ENCODE measurements at regions not wholly inside any gene's neighbourhood (a gene's known extent, or its start where the extent isn't known, plus 50 kb on each side); places are given as distances from the start of the nearest gene placed in this dataset.
"Not testable (repeated sequence)": the region's sequence is repeated elsewhere in the genome, so short reads cannot be mapped to it uniquely, and the experiment has no call there.

GRCh38 chr3:94314218-94314883, 251.5 kb downstream of the NSUN3 start:
- no peak overlapping the region for H3K27ac ChIP-seq
- no peak for DNase-seq (ENCODE audit: low read depth, low spot score)

DNA sequence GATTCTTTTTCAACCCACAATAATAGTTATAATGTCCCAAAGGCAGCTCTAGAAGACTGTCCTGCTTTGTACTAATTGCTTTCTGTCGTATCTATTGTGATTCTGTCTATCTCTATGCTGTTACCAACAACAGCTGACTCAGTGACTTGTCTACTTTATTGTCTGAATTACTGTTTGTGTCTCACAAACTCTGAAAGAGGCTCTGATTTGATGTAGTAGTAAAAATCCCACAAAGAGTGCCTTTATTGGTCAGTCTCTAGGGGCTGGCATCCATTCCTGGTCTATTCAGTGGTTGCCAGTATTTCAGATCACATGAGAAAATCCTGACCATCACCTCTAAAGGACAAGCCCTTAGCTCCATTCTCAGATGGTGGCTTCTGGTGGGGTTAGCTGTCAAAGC, 254.2 kb downstream of the NSUN3 start:
- no peak overlapping the region for H3K27ac ChIP-seq
- no peak for DNase-seq (ENCODE audit: low read depth, low spot score)

DNA sequence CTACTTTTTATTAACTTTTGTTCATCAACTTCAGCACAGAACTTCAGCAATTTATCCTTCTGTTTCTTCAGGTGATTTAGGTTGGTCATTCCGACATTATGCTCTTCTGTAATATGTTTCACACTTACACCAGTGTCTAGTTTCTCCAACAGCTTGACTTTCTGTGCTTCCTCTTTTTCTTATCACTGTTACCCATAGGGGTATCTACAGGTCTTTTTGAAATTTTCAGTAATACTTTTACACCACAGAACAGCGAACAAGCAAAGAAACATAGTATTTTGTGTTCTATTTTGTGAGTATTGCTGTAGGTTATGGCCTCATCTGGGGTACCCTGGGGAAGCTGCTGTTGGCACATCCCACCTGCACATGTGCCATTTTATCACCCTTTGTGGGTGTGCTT, 260.7 kb downstream of the NSUN3 start:
- DNase-seq (ENCODE audit: low read depth, low spot score): no peak

DNA sequence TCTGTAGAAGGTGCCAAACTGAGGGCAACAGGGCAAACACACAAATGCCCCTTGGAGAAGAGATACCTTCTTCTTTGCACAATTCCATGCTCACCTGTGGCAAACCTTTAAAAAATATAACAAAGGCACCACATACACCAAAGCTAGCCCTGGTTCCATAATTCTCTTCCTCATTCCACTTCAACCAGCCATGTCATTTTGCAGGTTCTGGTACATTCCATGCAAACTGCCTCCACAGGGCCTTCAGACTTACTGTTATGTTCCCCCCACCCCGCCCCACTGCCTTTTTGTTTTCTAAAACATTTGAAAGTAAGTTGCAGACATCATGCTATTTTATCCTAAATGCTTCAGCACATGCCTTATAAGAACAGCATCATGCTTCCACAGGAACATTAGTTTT, 269.0 kb downstream of the NSUN3 start:
- no peak overlapping the region for H3K27ac ChIP-seq
- DNase-seq (ENCODE audit: low read depth, low spot score): no peak

More for the DNA sequence above, 260.7 kb downstream of the NSUN3 start:
- H3K27ac ChIP-seq: no peak overlapping the region

GRCh38 chr3:94336046-94336753, 273.3 kb downstream of the NSUN3 start:
- DNase-seq (ENCODE audit: low read depth, low spot score): peak; percentile 16

DNA sequence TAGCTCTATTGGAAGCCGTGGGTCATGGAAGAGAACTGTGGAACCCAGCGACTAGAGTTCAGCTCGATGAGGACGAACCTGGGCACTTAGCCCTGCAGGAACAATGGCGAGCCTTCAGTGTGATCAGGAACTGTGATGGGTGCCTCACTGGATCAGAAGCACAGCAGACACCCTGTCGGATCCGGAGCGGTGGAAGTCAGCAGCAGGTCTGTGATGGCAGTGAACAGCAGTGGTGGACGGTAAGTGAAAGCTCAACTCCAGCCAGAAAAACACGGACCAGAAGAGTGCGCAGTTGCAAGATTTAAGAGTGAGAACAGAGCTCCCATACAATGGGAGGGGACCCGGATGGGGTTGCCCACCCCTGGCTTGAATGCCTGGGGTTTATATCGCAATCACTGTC, 282.2 kb downstream of the NSUN3 start:
- DNase-seq (ENCODE audit: low read depth, low spot score): no peak
- H3K27ac ChIP-seq: no peak overlapping the region

More at GRCh38 chr3:94336046-94336753, 273.3 kb downstream of the NSUN3 start:
- no peak overlapping the region for H3K27ac ChIP-seq

- H3K27ac ChIP-seq: no peak overlapping the region
- DNase-seq (ENCODE audit: low read depth, low spot score): no peak
These were observed 286.5 kb downstream of the NSUN3 start for GRCh38 chr3:94349310-94349878.

DNA sequence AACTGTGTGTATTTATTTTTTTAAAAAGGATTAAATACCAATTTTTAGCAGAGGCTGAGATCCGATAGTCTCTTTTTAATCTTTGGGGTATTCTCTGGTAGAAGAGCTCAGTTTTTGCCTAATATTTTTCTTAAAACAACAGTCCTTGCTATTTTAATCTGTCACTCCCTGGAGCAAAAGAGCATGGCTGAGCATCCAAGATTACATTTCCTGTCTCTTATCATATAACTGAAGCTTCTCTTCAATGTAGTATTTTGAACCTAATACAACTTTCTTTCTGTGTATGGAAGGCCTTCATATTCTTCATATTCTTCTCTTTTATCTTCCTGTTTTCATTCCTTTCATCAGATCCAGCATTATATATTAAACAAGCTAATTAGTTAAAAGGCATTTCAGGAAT, 293.7 kb downstream of the NSUN3 start:
- DNase-seq (ENCODE audit: low read depth, low spot score): no peak
- no peak overlapping the region for H3K27ac ChIP-seq

DNA sequence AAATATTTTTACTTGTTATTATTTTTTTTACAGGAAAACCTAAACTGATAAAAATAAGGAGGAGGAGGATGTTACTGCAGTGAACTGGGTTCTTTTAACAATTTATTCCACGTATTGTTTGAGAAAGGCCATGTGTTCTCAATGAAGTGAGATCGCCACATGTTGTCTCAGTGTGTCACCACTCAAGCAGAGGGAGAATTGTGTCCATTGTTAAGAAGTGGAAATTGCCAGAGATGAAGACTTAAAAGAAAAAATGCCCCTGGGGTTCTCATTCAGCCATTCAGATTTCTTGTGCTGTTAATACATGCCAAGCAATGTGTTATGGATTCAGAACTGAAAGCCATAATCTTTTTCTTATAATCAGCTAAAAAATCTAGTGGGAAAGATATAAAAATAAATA, 297.1 kb downstream of the NSUN3 start:
- no peak for DNase-seq (ENCODE audit: low read depth, low spot score)

DNA sequence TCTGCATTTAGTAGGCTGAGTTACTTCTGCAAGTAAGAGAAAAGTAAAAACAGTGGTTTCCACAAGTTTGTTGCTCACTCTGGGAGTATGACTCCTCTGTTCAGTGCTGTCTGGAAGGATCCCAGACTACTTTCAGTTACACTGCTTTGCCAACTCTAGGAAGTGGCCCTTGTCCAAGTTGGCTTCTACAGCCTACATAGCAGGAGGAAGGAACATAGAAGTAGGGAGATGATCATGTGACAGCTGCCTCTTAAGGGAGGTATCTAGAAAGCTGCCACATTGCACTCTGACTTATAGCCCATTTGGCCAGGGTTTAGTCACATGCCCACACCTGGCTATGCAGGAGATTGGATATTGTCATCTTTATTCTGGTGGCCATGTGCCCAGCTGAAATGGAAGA, 298.1 kb downstream of the NSUN3 start:
- H3K27ac ChIP-seq: no peak overlapping the region
- DNase-seq (ENCODE audit: low read depth, low spot score): no peak

More for the DNA sequence above, 297.1 kb downstream of the NSUN3 start:
- no peak overlapping the region for H3K27ac ChIP-seq

- no peak overlapping the region for H3K27ac ChIP-seq
- no peak for DNase-seq (ENCODE audit: low read depth, low spot score)
These were observed 299.5 kb downstream of the NSUN3 start for GRCh38 chr3:94362393-94362792.

- no peak for DNase-seq (ENCODE audit: low read depth, low spot score)
- H3K27ac ChIP-seq: no peak overlapping the region
These were observed 302.1 kb downstream of the NSUN3 start for GRCh38 chr3:94365006-94365405.

DNA sequence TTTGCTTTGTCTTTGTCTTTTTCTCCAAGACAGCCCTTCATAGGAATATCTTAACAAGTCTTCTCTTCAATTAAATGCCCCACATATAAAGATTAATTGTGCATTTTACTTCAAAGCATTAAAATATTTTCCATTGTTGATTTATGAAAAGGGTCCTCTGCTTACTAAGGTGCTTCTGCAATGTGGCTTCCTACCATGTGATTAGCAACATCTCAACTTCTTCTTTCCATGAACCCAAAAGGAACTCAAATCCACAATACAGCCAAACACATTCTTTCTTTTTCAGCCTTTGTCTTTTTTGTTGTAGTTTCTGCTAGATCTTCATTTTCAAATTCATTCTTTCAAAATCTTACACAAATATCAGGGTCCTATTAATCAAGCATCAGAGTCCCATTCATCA, 309.2 kb downstream of the NSUN3 start:
- no peak overlapping the region for H3K27ac ChIP-seq
- DNase-seq (ENCODE audit: low read depth, low spot score): no peak

DNA sequence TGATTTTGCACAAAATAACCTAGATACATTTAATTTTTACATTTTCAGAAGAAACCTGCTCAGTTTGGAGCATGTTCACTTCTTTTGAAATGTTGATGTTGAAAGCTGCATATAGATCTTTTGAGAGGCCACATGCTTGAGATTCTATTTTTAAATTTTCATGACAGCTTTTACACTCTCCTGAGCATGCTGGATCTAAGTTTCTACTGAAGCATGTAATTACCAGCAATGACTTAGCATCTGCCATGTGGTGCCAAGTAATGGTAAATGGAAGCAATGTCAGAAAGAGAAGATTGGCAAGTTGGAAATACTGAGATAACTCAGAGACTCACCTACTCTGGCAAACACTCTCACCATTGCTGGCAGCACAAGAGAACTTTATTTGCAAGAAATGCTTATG, 310.6 kb downstream of the NSUN3 start:
- H3K27ac ChIP-seq: no peak overlapping the region
- no peak for DNase-seq (ENCODE audit: low read depth, low spot score)

DNA sequence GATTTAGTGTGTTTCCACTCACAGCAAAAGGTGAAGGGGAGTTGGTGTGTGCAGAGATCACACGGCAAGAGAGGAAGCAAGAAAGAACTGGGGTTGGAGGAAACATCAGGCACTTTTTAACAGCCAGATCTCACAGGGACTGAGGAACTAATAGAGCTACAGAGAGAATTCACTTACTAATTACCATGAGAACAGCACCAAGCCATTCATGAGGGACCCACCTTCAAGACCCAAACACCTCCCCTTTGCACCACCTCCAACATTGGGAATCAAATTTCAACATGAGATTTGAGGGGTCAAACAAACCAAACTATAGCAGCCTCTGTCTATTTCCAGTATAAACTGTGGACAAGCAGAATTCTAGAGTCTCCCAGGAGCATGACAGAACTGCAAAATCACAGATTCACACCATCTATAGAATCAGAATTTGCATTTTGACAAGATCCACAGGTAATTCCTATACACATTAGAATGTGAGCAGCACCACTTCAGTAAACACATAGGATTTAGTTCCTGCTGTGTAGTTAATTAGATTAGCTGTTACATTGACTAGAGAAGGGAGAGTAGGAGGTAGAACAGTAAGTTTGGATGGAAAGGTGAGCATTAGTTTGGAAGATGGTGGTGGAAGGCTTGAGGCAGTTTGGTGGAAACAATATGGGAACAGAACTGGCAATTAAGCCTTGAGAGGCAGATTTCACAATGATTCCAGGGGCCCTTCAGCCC, 311.7 kb downstream of the NSUN3 start:
- no peak for DNase-seq (ENCODE audit: low read depth, low spot score)
- no peak overlapping the region for H3K27ac ChIP-seq

GRCh38 chr3:94377123-94377696, 314.3 kb downstream of the NSUN3 start:
- not testable (repeated sequence) for DNase-seq (ENCODE audit: low read depth, low spot score); H3K27ac ChIP-seq

GRCh38 chr3:94377863-94378262, 315.0 kb downstream of the NSUN3 start:
- not testable (repeated sequence) for H3K27ac ChIP-seq; DNase-seq (ENCODE audit: low read depth, low spot score)

- no peak for DNase-seq (ENCODE audit: low read depth, low spot score)
- H3K27ac ChIP-seq: no peak overlapping the region
These were observed 315.5 kb downstream of the NSUN3 start for GRCh38 chr3:94378322-94378721.

- no peak for DNase-seq (ENCODE audit: low read depth, low spot score)
- no peak overlapping the region for H3K27ac ChIP-seq
These were observed 316.4 kb downstream of the NSUN3 start for GRCh38 chr3:94379264-94379663.

- DNase-seq (ENCODE audit: low read depth, low spot score): no peak
- no peak overlapping the region for H3K27ac ChIP-seq
These were observed 332.0 kb downstream of the NSUN3 start for GRCh38 chr3:94394885-94395284.

DNA sequence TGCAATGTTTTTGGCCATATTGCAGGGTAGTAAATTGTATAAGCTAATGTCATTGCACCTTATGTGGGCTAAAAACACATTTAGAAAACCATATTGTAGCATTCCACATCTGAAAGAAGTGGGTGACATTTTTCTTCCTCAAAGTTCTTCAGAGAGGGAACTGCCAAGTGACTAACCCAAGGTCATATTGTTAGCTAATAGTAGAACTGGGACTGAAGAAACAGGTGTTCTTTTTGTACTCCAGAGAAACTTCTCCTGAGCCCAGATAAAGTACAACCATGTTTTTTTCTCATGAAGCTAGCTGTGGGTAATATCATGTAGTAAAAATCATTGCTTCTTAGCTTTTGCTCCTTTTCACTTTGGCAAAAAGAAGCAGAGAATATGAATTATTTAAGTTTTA, 333.0 kb downstream of the NSUN3 start:
- DNase-seq (ENCODE audit: low read depth, low spot score): no peak
- no peak overlapping the region for H3K27ac ChIP-seq
